GM18861 (cell line): ENCODE measurements at regions not wholly inside any gene's neighbourhood (a gene's known extent, or its start where the extent isn't known, plus 50 kb on each side); places are given as distances from the start of the nearest gene placed in this dataset.
"Not testable (repeated sequence)": the region's sequence is repeated elsewhere in the genome, so short reads cannot be mapped to it uniquely, and the experiment has no call there.

Experiments
- ATAC-seq: cut with Tn5 transposase; IDR thresholded peaks from one replicate; pipeline ENCODE4 v1.9.1; 2021; ENCODE audit not compliant: unreplicated experiment

DNA sequence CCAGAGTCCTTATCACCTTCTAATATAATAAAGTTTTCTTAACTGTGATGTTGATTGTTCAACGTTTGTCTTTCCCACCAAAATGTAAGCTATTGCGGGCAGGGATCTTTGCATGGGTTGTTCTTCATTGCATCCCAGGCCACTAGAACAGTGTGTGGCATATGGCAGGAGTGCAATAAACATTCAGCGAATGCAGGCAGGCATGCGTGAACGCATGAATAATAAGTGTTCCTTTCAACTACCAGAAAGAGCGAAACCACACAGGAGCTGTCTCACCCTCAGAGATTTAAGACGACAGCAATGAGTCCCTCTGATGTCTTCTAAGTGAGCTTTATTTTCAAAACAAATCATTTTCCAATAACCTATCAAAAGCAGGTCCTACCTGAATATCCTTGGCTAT lies 2693.1 kb upstream of the TPTE start:
- ATAC-seq: not testable (repeated sequence)

DNA sequence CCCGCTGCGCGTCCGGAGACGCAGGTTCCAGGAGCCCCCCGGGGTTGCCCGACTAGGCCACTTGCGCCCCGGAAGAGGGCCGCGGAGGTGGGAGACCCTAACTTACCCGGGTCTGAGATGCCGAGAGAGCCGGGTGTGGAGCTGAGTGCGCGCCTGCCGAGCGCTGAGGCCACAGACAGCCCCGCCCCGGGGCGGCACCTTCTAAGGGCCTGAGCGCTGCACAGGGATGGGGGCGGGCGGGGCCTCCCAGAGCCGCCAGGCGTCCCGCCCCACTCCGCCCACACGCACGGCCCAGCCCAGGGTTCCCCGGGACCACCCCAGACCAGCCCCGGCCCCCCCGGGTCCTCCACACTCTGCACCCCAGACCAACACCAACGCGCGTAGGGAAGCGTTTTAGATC lies 2692.0 kb upstream of the TPTE start:
- ATAC-seq: not testable (repeated sequence)

DNA sequence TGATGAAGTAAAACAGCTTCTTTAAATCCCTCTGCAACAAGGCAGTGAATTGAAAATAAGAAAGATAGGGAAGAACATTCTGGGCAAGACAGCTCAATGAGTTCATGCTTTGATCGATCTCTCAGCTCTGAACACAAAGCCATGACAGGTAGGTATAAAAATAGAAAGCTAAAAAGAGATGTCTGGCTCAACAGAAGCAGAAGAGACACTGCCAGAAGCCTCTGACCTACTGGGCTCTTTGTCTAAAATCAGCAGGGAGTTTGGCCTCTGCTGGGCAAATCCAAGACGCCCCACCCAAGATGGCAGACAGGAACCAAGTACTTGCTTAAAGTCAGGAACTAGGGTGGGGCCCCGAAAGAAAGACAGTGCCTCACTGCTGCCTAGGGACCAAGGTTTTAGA lies 2684.1 kb upstream of the TPTE start:
- not testable (repeated sequence) for ATAC-seq

DNA sequence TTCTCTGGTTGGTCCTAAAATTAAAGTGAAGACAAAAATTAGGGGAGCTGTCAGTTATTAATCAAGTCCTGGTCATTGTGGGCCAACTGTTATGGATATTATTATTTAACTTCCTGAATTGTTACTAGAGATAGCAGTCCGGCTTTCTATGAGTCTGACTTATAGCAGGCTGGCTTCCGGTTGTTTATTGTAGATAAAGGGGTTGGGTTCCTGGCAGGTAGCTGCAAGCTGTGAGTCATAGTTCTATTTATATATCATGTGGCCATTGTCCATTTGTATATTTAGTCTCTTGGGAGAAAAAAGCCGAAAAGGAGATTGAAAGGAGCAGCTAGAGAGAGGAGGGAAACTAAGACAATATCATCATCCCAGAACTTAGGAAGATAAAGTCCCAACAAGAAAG lies 2668.0 kb upstream of the TPTE start:
- not testable (repeated sequence) for ATAC-seq

DNA sequence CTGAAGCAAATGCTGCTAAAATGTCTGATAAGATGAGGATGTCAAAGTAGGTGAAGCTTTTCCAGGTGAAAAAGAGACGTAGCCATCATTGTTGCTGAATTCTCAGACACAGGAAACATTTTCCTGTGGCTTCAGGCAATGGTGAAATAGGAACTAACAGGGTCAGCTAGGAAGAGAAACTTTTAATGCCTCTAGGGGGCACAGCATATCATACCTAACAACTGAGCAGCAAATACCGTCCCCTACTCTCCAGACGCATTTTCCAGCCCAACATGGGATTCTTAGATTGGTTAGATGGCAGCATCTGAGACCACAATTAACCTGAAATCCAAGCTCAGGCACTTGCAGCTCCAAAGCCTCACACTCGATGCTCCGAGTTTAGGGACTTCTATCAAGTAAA lies 2667.5 kb upstream of the TPTE start:
- not testable (repeated sequence) for ATAC-seq
